ENCODE measurements at regions not wholly inside any gene's neighbourhood (a gene's known extent, or its start where the extent isn't known, plus 50 kb on each side); places are given as distances from the start of the nearest gene placed in this dataset.

DNA sequence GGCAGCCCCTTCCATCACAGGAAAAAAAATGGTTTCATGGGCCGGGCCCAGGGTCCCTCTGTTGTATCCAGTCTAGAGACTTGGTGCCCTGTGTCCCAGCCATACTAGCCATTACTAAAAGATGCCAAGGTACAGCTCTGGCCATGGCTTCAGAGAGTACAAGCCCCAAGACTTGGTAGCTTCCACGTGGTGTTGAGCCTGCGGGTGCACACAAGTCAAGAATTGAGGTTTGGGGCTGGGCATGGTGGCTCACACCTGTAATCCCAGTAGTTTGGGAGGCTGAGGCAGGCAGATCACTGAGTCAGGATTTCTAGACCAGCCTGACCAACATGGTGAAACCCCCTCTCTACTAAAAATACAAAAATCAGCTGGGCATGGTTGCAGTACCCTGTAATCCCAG is 214.3 kb downstream of the LIG4 start:
- POLR2A ChIA-PET: no interaction called here
- CTCF ChIA-PET: interaction anchor here (0.9 kb wide), 1 partner anchor 27 kb away, joined by 3 read pairs; no protein-coding TSS in a partner anchor
- DNase-seq (ENCODE audit: extremely low spot score): no peak

DNA sequence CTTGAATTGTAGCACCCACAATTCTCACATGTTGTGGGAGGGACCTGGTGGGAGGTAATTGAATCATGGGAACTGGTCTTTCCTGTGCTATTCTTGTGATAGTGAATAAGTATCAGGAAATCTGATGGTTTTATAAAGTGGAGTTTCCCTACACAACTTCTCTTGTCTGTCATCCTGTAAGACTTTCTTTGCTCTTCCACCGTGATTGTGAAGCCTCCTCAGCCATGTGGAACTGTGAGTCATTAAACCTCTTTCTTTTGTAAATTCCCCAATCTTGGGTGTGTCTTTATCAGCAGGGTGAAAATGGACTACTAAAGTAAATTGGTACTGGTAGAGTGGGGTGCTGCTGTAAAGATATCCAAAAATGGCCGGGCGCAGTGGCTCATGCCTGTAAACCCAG is 215.6 kb downstream of the LIG4 start:
- ChIA-PET POLR2A (no interaction called here), CTCF (no interaction called here)
- TF ChIP-seq, protein P1, sequence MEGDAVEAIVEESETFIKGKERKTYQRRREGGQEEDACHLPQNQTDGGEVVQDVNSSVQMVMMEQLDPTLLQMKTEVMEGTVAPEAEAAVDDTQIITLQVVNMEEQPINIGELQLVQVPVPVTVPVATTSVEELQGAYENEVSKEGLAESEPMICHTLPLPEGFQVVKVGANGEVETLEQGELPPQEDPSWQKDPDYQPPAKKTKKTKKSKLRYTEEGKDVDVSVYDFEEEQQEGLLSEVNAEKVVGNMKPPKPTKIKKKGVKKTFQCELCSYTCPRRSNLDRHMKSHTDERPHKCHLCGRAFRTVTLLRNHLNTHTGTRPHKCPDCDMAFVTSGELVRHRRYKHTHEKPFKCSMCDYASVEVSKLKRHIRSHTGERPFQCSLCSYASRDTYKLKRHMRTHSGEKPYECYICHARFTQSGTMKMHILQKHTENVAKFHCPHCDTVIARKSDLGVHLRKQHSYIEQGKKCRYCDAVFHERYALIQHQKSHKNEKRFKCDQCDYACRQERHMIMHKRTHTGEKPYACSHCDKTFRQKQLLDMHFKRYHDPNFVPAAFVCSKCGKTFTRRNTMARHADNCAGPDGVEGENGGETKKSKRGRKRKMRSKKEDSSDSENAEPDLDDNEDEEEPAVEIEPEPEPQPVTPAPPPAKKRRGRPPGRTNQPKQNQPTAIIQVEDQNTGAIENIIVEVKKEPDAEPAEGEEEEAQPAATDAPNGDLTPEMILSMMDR (IDR thresholded peaks at IDR 0.05; ENCODE audit: control extremely low read depth, extremely low read depth, low read depth, missing control alignments): no peak
- DNase-seq (ENCODE audit: extremely low spot score): no peak

More for the DNA sequence above, 214.3 kb downstream of the LIG4 start:
- TF ChIP-seq, protein P1 (IDR thresholded peaks at IDR 0.05; ENCODE audit: control extremely low read depth, extremely low read depth, low read depth, missing control alignments): no peak

DNA sequence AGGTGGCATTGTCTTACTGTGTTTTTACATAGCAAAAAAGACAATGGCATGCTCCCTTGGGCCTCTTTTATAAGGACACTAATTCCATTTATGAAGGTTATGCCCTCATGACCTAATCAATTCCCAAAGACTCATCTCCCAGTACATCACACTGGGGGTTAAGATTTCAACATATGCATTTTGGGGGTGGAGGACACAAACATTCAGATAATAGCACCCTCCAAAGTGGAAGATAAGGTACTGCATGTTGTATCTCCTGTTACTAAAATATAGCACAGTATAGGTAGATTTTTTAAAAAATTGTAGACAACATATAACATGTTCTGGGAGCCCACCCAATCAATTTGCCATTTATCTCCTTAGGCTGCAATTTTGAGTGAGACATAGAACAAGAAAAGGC is 221.2 kb downstream of the LIG4 start:
- ChIA-PET POLR2A (no interaction called here), CTCF (no interaction called here)
- no peak for DNase-seq (ENCODE audit: extremely low spot score)
- TF ChIP-seq, protein P1 (IDR thresholded peaks at IDR 0.05; ENCODE audit: control extremely low read depth, extremely low read depth, low read depth, missing control alignments): no peak

DNA sequence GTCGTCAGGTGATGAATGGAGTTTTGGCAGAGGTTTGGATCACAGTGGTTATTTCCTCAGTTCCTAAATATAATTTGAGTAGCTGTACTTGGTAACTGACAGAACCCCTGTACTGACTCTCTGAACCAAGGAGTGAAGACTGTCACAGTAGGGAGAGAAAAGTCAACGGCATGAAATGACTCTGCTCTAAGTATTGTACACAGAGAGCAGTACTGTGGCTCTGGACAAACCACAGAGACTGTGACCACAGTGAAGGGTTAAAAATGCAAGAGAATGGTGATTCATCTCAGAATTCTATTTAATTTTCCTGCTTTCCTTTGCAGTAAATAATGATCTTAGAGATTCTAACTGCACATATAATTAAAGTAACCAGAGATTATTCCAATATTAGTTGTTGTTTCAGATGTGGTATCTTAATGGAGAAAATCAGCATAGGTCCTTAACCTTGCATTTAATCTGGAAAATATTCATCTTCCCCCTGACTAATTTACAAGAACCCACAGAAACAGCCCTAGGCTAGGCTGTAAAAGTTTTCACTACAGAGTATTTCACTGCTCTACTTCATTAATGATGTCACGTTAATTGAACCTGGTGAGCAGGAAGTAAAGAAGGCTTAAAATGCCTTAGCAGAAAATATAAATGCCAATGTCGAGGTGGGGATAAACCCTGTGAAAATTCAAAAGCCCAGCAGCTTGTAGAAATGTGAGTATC is 221.9 kb downstream of the LIG4 start:
- ChIA-PET CTCF (no interaction called here), POLR2A (no interaction called here)
- TF ChIP-seq, protein P1 (IDR thresholded peaks at IDR 0.05; ENCODE audit: control extremely low read depth, extremely low read depth, low read depth, missing control alignments): no peak
- no peak for DNase-seq (ENCODE audit: extremely low spot score)

DNA sequence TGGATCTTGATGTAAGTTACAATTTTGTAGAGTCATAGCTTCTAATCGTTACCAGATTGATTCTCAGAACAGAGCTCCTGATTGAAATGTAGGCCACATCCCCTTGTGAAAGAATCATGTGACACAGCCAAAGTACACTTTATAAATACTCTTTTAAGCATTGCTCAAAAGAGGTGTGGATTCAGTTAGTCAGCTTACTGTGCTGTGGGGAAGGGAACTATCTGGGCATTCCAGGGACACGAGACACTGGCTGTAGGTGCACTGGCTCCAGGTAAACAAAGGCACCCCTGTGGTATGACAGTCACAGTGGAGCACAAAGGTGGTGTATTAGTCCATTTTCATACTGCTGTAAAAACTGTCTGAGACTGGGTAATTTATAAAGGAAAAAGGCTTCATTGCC is 222.8 kb downstream of the LIG4 start:
- ChIA-PET POLR2A (no interaction called here), CTCF (no interaction called here)
- TF ChIP-seq, protein P1 (IDR thresholded peaks at IDR 0.05; ENCODE audit: control extremely low read depth, extremely low read depth, low read depth, missing control alignments): no peak
- DNase-seq (ENCODE audit: extremely low spot score): no peak

DNA sequence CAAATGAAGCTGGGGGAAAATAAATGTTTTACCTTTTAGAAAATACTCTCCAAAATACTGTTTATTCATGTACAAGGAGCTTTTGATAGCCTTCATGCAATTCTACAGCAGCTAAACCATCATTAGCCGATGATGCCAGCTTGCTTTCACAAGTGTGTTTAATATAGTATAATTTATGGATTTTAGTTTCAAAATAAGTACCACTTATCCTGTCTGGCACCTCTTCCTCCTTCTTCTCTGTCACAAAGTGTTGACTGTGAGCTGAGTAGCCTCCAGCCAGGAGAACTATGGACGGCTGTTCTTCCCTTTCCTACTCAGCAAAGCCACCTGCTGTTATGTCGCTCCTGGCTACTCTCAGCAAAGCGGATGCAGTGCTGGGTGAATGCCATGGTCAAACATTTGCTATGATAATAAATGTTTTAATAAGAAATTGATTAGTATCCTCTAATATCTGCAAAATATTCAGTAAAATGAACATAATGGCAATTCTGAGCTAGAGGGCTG is 238.2 kb downstream of the LIG4 start:
- DNase-seq (ENCODE audit: extremely low spot score): no peak

More for the DNA sequence above, 238.2 kb downstream of the LIG4 start:
- POLR2A ChIA-PET: no interaction called here
- TF ChIP-seq, protein P1 (IDR thresholded peaks at IDR 0.05; ENCODE audit: control extremely low read depth, extremely low read depth, low read depth, missing control alignments): no peak
- CTCF ChIA-PET: interaction anchor here (1.2 to 1.3 kb wide), 2 partner anchors 10 to 18 kb away, joined by 3 read pairs; no protein-coding TSS in a partner anchor
